Fibroblast of lung (primary cell): ENCODE measurements at regions not wholly inside any gene's neighbourhood (a gene's known extent, or its start where the extent isn't known, plus 50 kb on each side); places are given as distances from the start of the nearest gene placed in this dataset.

Experiments
- EZH2 ChIP-seq: IDR thresholded peaks from 2 replicates; pipeline ENCODE4 v1.5.1; 2012; ENCODE audit warnings: low read length, control low read depth, mild to moderate bottlenecking; ENCODE audit errors: missing control alignments
- TF ChIP-seq, protein P1 (sequence below), 2 donors: IDR thresholded peaks in 1 of 2; conservative IDR thresholded peaks in 1 of 2; 1 replicate in 1 of 2; 2 replicates in 1 of 2; pipeline ENCODE4 v1.5.1; 2011 to 2012; ENCODE audit warnings: low read length in 2 of 2, control low read depth in 1 of 2, inconsistent platforms in 1 of 2, low read depth in 1 of 2, mild to moderate bottlenecking in 1 of 2

DNA sequence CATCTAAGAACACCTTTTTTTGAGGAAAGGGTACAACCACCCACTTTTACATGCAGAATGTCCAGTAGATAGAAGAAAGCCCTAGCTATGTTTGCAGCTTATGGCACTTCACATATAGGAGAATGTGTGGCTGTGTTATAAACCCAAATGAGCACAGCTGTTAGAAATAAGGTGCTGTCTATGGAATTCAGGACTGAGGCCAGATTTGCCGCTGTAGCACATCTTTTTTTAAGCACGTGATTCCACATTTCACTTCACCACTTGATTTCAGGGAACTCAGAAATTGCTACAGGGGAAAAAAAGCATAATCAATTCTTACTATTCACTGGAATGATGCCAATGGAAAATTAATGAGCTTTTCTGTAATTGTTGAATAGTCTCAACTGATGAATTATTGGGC, 147.2 kb upstream of the ADAMTS5 start:
- TF ChIP-seq, protein P1, sequence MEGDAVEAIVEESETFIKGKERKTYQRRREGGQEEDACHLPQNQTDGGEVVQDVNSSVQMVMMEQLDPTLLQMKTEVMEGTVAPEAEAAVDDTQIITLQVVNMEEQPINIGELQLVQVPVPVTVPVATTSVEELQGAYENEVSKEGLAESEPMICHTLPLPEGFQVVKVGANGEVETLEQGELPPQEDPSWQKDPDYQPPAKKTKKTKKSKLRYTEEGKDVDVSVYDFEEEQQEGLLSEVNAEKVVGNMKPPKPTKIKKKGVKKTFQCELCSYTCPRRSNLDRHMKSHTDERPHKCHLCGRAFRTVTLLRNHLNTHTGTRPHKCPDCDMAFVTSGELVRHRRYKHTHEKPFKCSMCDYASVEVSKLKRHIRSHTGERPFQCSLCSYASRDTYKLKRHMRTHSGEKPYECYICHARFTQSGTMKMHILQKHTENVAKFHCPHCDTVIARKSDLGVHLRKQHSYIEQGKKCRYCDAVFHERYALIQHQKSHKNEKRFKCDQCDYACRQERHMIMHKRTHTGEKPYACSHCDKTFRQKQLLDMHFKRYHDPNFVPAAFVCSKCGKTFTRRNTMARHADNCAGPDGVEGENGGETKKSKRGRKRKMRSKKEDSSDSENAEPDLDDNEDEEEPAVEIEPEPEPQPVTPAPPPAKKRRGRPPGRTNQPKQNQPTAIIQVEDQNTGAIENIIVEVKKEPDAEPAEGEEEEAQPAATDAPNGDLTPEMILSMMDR (conservative IDR thresholded peaks at IDR 0.05 in 1 of 2, IDR thresholded peaks at IDR 0.05 in 1 of 2; ENCODE audit: low read depth in 1 of 2, low read length in 2 of 2): no peak
- TF ChIP-seq EZH2: no peak
